DMS79 treated with DMSO at 0.1 percent for 48 hours (cell line): ENCODE measurements at regions not wholly inside any gene's neighbourhood (a gene's known extent, or its start where the extent isn't known, plus 50 kb on each side); places are given as distances from the start of the nearest gene placed in this dataset.

Experiments
- DNase-seq: peaks from one replicate; lab custom pipeline; 2025; lab: John Stamatoyannopoulos, UW

GRCh38 chr6:147078106-147078505 lies 126.1 kb upstream of the STXBP5 start:
- no peak for DNase-seq

GRCh38 chr6:147078602-147079001 lies 125.6 kb upstream of the STXBP5 start:
- DNase-seq, result no peak

- DNase-seq, result no peak
Observed at GRCh38 chr6:147080225-147080624, 124.0 kb upstream of the STXBP5 start.

- DNase-seq, result no peak
Observed at GRCh38 chr6:147081076-147081609, 123.1 kb upstream of the STXBP5 start.

GRCh38 chr6:147087641-147088040 lies 116.6 kb upstream of the STXBP5 start:
- no peak for DNase-seq

GRCh38 chr6:147088861-147089260 lies 115.4 kb upstream of the STXBP5 start:
- no peak for DNase-seq

GRCh38 chr6:147095316-147095715 lies 108.9 kb upstream of the STXBP5 start:
- DNase-seq, result no peak

GRCh38 chr6:147099974-147100373 lies 104.2 kb upstream of the STXBP5 start:
- DNase-seq, result no peak

- no peak for DNase-seq
Observed at GRCh38 chr6:147103007-147103406, 101.2 kb upstream of the STXBP5 start.

- no peak for DNase-seq
Observed at GRCh38 chr6:147103694-147104093, 100.5 kb upstream of the STXBP5 start.

GRCh38 chr6:147105786-147106185 lies 98.4 kb upstream of the STXBP5 start:
- DNase-seq, result no peak

- DNase-seq, result no peak
Observed at GRCh38 chr6:147106759-147107401, 97.3 kb upstream of the STXBP5 start.

GRCh38 chr6:147108259-147108910 lies 95.8 kb upstream of the STXBP5 start:
- DNase-seq, result no peak

GRCh38 chr6:147109707-147110106 lies 94.5 kb upstream of the STXBP5 start:
- no peak for DNase-seq

GRCh38 chr6:147116056-147116455 lies 88.2 kb upstream of the STXBP5 start:
- DNase-seq, result no peak

- no peak for DNase-seq
Observed at GRCh38 chr6:147117011-147117410, 87.2 kb upstream of the STXBP5 start.

- DNase-seq, result no peak
Observed at GRCh38 chr6:147117580-147117979, 86.6 kb upstream of the STXBP5 start.

GRCh38 chr6:147119310-147119709 lies 84.9 kb upstream of the STXBP5 start:
- DNase-seq, result no peak

GRCh38 chr6:147122823-147123222 lies 81.4 kb upstream of the STXBP5 start:
- DNase-seq, result no peak

- DNase-seq, result no peak
Observed at GRCh38 chr6:147126618-147127022, 77.6 kb upstream of the STXBP5 start.

GRCh38 chr6:147127587-147127986 lies 76.6 kb upstream of the STXBP5 start:
- DNase-seq, result no peak

GRCh38 chr6:147128056-147128455 lies 76.2 kb upstream of the STXBP5 start:
- no peak for DNase-seq

GRCh38 chr6:147131532-147132128 lies 72.6 kb upstream of the STXBP5 start:
- no peak for DNase-seq
